ENCODE measurements at regions not wholly inside any gene's neighbourhood (a gene's known extent, or its start where the extent isn't known, plus 50 kb on each side); places are given as distances from the start of the nearest gene placed in this dataset.
"Not testable (repeated sequence)": the region's sequence is repeated elsewhere in the genome, so short reads cannot be mapped to it uniquely, and the experiment has no call there.

DNA sequence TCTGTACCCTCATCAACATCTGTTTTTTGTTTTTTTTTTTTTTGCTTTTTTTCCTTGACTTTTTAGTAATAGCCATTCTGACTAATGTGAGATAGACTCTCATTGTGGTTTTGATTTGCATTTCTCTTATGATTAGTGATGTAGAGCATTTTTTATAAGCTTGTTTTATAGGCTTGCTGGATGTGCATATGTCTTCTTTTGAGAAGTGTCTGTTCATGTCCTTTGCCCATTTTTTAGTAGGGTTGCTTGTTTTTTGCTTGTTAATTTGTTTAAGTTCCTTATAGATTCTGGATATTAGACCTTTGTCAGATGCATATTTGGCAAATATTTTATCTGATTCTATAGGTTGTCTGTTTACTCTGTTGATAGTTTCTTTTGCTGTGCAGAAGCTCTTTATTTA is 53.5 kb upstream of the FAR1 start:
- H3K27ac Mint-ChIP-seq; H3K4me3 ChIP-seq (ENCODE audit: low read length); H3K9me3 ChIP-seq (ENCODE audit: control insufficient read depth, insufficient read depth, low read length); H3K4me1 ChIP-seq (ENCODE audit: control insufficient read depth, insufficient read depth, low read length); H3K4me1 Mint-ChIP-seq; H3K27me3 ChIP-seq (ENCODE audit: control insufficient read depth, insufficient read depth, low read length); intact Hi-C loops (cut with micrococcal nuclease); DNase-seq; H3K27ac ChIP-seq (ENCODE audit: low read length); ATAC-seq; H3K36me3 ChIP-seq (ENCODE audit: control insufficient read depth, insufficient read depth, low read length); H3K4me3 Mint-ChIP-seq: not testable (repeated sequence)
- H3K36me3 Mint-ChIP-seq, result peaks cover 36% of the 10 kb centered on the region
- H3K27me3 Mint-ChIP-seq (ENCODE audit: low read depth in 2 of 2), result peaks cover 10 to 11% of the 10 kb centered on the region in 2 donors
- H3K9me3 Mint-ChIP-seq, result peaks cover 2 to 26% of the 10 kb centered on the region in 2 donors

GRCh38 chr11:13608656-13609055 is 59.8 kb upstream of the FAR1 start:
- WGBS (ENCODE audit: insufficient coverage), result 20% methylated on average over 2 of the region's 2 CpGs

GRCh38 chr11:13606701-13607100 is 61.8 kb upstream of the FAR1 start:
- no peaks in the 10 kb centered on the region for H3K9me3 Mint-ChIP-seq
- no peak overlapping the region for H3K27ac Mint-ChIP-seq
- no peaks in the 10 kb centered on the region for H3K36me3 Mint-ChIP-seq
- H3K27ac ChIP-seq (ENCODE audit: low read length), result no peak overlapping the region
- TF ChIP-seq, protein P1, sequence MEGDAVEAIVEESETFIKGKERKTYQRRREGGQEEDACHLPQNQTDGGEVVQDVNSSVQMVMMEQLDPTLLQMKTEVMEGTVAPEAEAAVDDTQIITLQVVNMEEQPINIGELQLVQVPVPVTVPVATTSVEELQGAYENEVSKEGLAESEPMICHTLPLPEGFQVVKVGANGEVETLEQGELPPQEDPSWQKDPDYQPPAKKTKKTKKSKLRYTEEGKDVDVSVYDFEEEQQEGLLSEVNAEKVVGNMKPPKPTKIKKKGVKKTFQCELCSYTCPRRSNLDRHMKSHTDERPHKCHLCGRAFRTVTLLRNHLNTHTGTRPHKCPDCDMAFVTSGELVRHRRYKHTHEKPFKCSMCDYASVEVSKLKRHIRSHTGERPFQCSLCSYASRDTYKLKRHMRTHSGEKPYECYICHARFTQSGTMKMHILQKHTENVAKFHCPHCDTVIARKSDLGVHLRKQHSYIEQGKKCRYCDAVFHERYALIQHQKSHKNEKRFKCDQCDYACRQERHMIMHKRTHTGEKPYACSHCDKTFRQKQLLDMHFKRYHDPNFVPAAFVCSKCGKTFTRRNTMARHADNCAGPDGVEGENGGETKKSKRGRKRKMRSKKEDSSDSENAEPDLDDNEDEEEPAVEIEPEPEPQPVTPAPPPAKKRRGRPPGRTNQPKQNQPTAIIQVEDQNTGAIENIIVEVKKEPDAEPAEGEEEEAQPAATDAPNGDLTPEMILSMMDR (IDR thresholded peaks at IDR 0.05), result no peak
- intact Hi-C loops (cut with micrococcal nuclease), result no loop called here
- DNase-seq (no peak), ATAC-seq (no peak)
- WGBS (ENCODE audit: insufficient coverage), result 28% methylated on average over 1 of the region's 2 CpGs
- no peaks in the 10 kb centered on the region for H3K27me3 ChIP-seq (ENCODE audit: control insufficient read depth, insufficient read depth, low read length)
- no peaks in the 10 kb centered on the region for H3K9me3 ChIP-seq (ENCODE audit: control insufficient read depth, insufficient read depth, low read length)
- no peak overlapping the region for H3K4me3 Mint-ChIP-seq
- H3K4me3 ChIP-seq (ENCODE audit: low read length), result no peak overlapping the region
- no peaks in the 10 kb centered on the region for H3K4me1 Mint-ChIP-seq
- no peaks in the 10 kb centered on the region for H3K36me3 ChIP-seq (ENCODE audit: control insufficient read depth, insufficient read depth, low read length)
- peaks cover 0 to 8% of the 10 kb centered on the region in 2 donors for H3K27me3 Mint-ChIP-seq (ENCODE audit: low read depth in 2 of 2)
- no peaks in the 10 kb centered on the region for H3K4me1 ChIP-seq (ENCODE audit: control insufficient read depth, insufficient read depth, low read length)

More at GRCh38 chr11:13608656-13609055, 59.8 kb upstream of the FAR1 start:
- Mint-ChIP-seq H3K4me3 (no peak overlapping the region), H3K27ac (no peak overlapping the region), H3K27me3 (ENCODE audit: low read depth in 2 of 2) (peaks cover 0 to 5% of the 10 kb centered on the region in 2 donors), H3K9me3 (no peaks in the 10 kb centered on the region), H3K36me3 (no peaks in the 10 kb centered on the region), H3K4me1 (no peaks in the 10 kb centered on the region)
- H3K27me3 ChIP-seq (ENCODE audit: control insufficient read depth, insufficient read depth, low read length), result no peaks in the 10 kb centered on the region
- TF ChIP-seq, protein P1 (IDR thresholded peaks at IDR 0.05), result no peak
- ATAC-seq (no peak), DNase-seq (no peak)
- no peak overlapping the region for H3K27ac ChIP-seq (ENCODE audit: low read length)
- no peaks in the 10 kb centered on the region for H3K36me3 ChIP-seq (ENCODE audit: control insufficient read depth, insufficient read depth, low read length)
- H3K4me3 ChIP-seq (ENCODE audit: low read length), result no peak overlapping the region
- H3K4me1 ChIP-seq (ENCODE audit: control insufficient read depth, insufficient read depth, low read length), result no peaks in the 10 kb centered on the region
- intact Hi-C loops (cut with micrococcal nuclease), result no loop called here
- no peaks in the 10 kb centered on the region for H3K9me3 ChIP-seq (ENCODE audit: control insufficient read depth, insufficient read depth, low read length)

DNA sequence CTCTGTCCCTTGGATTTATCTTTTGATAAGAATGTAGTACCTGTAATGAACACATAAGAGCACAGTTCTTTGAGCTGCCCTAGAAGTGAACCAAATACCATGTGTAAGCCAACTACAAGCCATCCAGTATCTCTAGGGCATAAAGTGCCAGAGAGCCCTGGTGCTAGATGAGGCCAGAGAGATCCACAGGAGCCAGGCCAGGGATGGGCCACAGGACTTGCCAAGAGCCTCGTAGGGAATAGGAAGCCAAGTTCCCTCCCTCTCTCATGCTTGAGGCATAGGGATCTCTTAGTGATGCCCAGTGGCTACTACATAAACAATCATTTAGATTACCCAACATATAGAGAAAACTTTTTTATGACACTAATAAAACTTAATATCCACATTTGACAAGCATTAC is 64.8 kb upstream of the FAR1 start:
- H3K36me3 ChIP-seq (ENCODE audit: control insufficient read depth, insufficient read depth, low read length), result no peaks in the 10 kb centered on the region
- Mint-ChIP-seq H3K27me3 (ENCODE audit: low read depth in 2 of 2) (peaks cover 0 to 8% of the 10 kb centered on the region in 2 donors), H3K36me3 (no peaks in the 10 kb centered on the region), H3K27ac (no peak overlapping the region), H3K9me3 (no peaks in the 10 kb centered on the region), H3K4me1 (peaks cover 0 to 5% of the 10 kb centered on the region in 2 donors), H3K4me3 (no peak overlapping the region)
- no peak overlapping the region for H3K4me3 ChIP-seq (ENCODE audit: low read length)
- TF ChIP-seq, protein P1 (IDR thresholded peaks at IDR 0.05), result no peak
- intact Hi-C loops (cut with micrococcal nuclease), result no loop called here
- no peak overlapping the region for H3K27ac ChIP-seq (ENCODE audit: low read length)
- H3K27me3 ChIP-seq (ENCODE audit: control insufficient read depth, insufficient read depth, low read length), result no peaks in the 10 kb centered on the region
- DNase-seq (no peak), ATAC-seq (no peak)
- WGBS (ENCODE audit: insufficient coverage), result 69% methylated on average over 1 of the region's 1 CpG
- no peaks in the 10 kb centered on the region for H3K9me3 ChIP-seq (ENCODE audit: control insufficient read depth, insufficient read depth, low read length)
- no peaks in the 10 kb centered on the region for H3K4me1 ChIP-seq (ENCODE audit: control insufficient read depth, insufficient read depth, low read length)

Data from natural killer cell (primary cell).